Colonic mucosa (tissue), 4 donors: ENCODE measurements at regions not wholly inside any gene's neighbourhood (a gene's known extent, or its start where the extent isn't known, plus 50 kb on each side); places are given as distances from the start of the nearest gene placed in this dataset.

Experiments
- DNase-seq: peaks from one replicate; pipeline ENCODE4 v3.0.0-alpha.2; 2020
- H3K27ac ChIP-seq: fragments of 200-600 bp; one replicate; pipeline ENCODE4 v1.8.0; 2021
- H3K27me3 ChIP-seq: fragments of 200-600 bp; one replicate; pipeline ENCODE4 v1.8.0; 2021
- H3K36me3 ChIP-seq: fragments of 200-600 bp; one replicate; pipeline ENCODE4 v1.8.0; 2021
- H3K4me1 ChIP-seq: fragments of 200-600 bp; one replicate; pipeline ENCODE4 v1.8.0; 2021; ENCODE audit warnings: mild to moderate bottlenecking
- H3K4me3 ChIP-seq: fragments of 200-600 bp; one replicate; pipeline ENCODE4 v1.8.0; 2021
- H3K9ac ChIP-seq, 2 donors: one replicate each; pipeline ENCODE4 v1.7.0; 2013; ENCODE audit warnings: control low read depth in 2 of 2, low read depth in 2 of 2, low read length in 2 of 2
- H3K9me3 ChIP-seq: fragments of 200-600 bp; one replicate; pipeline ENCODE4 v1.8.0; 2021
- intact Hi-C: fragments of 100-400 bp; cut with DNase I; formaldehyde crosslinking; loops from one replicate; pipeline ENCODE4 v1.14.1; 2022
- TF ChIP-seq, protein P1 (sequence below): fragments of 200-600 bp; IDR thresholded peaks from one replicate; pipeline ENCODE4 v1.8.0; 2022; ENCODE audit warnings: antibody characterized with exemption, mild to moderate bottlenecking
- donor health status: healthy.
- donor health status: DM: no; HTN: no; CAD: no.
- donor health status: DM: no; HTN: no; CAD: no.

DNA sequence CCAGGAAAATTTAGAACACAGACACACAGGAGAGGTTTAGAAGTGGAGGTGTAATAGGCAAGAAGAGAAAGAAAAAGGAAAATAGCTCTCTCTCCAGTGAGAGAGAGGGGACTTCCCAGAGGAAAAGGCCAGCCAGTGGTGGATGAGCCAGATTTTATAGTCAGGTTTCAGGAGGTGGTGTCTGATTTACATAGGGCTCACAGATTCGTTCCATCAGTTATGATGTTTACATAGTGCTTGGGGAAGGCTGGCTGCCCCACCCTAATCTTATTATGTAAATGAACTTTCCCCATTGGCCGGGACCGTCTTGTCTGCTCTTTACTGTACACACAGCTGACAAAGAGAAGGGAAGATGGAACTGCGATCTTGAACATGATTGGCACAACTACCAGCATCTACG lies 797.3 kb downstream of the PLA2G4A start:
- TF ChIP-seq, protein P1, sequence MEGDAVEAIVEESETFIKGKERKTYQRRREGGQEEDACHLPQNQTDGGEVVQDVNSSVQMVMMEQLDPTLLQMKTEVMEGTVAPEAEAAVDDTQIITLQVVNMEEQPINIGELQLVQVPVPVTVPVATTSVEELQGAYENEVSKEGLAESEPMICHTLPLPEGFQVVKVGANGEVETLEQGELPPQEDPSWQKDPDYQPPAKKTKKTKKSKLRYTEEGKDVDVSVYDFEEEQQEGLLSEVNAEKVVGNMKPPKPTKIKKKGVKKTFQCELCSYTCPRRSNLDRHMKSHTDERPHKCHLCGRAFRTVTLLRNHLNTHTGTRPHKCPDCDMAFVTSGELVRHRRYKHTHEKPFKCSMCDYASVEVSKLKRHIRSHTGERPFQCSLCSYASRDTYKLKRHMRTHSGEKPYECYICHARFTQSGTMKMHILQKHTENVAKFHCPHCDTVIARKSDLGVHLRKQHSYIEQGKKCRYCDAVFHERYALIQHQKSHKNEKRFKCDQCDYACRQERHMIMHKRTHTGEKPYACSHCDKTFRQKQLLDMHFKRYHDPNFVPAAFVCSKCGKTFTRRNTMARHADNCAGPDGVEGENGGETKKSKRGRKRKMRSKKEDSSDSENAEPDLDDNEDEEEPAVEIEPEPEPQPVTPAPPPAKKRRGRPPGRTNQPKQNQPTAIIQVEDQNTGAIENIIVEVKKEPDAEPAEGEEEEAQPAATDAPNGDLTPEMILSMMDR, result no peak
- intact Hi-C loops, result no loop called here
- no peak for DNase-seq

DNA sequence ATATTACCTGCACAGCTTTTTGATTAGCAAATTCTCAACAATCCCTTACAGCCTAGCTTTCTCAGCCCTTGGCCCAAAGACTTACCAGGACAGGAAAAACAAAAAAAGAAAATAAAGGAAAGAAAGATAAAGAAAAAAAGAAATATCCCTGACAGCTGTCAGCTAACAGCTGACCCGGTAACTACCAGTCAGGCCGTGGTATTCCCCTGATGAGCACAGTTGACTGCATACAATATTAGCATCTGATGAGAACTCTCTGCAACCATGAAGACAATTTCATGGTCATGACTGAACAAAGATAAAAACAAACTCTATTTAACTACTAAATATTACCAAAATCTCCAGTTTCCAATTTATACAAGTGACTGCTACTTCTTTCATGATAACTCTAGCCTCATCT lies 798.8 kb downstream of the PLA2G4A start:
- no peaks in the 10 kb centered on the region for H3K4me1 ChIP-seq
- no peak overlapping the region for H3K9ac ChIP-seq
- no peaks in the 10 kb centered on the region for H3K36me3 ChIP-seq
- TF ChIP-seq, protein P1, result no peak
- intact Hi-C loops, result no loop called here
- no peak overlapping the region for H3K27ac ChIP-seq
- no peaks in the 10 kb centered on the region for H3K9me3 ChIP-seq
- no peaks in the 10 kb centered on the region for H3K27me3 ChIP-seq
- H3K4me3 ChIP-seq, result no peak overlapping the region
- no peak for DNase-seq

More for the DNA sequence above, 797.3 kb downstream of the PLA2G4A start:
- Histone ChIP-seq H3K27me3 (no peaks in the 10 kb centered on the region), H3K4me3 (no peak overlapping the region), H3K36me3 (no peaks in the 10 kb centered on the region), H3K4me1 (no peaks in the 10 kb centered on the region), H3K9me3 (no peaks in the 10 kb centered on the region), H3K27ac (no peak overlapping the region), H3K9ac (no peak overlapping the region)

DNA sequence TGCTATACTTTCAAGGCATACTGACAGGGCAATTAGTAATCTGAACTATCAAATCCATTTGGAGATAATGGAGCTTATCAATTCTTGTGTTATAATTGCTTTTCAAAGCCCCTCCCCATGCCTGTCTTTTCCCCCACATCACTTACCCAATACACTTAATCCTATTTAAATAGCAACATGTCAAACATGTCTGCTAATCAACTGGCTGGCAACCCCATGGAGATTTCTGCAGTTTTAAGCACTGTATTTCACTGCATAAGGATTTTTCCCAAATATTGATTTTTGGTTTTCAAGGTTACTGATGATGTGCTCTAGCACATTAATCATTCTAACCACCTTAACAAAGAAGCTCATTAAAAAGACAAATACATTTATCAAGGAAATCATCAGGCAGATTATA lies 800.3 kb downstream of the PLA2G4A start:
- H3K27me3 ChIP-seq, result no peaks in the 10 kb centered on the region
- DNase-seq, result no peak
- no peak overlapping the region for H3K4me3 ChIP-seq
- no peaks in the 10 kb centered on the region for H3K9me3 ChIP-seq
- intact Hi-C loops, result no loop called here
- no peaks in the 10 kb centered on the region for H3K4me1 ChIP-seq
- TF ChIP-seq, protein P1, result no peak
- H3K27ac ChIP-seq, result no peak overlapping the region
- no peaks in the 10 kb centered on the region for H3K36me3 ChIP-seq
- no peak overlapping the region for H3K9ac ChIP-seq

DNA sequence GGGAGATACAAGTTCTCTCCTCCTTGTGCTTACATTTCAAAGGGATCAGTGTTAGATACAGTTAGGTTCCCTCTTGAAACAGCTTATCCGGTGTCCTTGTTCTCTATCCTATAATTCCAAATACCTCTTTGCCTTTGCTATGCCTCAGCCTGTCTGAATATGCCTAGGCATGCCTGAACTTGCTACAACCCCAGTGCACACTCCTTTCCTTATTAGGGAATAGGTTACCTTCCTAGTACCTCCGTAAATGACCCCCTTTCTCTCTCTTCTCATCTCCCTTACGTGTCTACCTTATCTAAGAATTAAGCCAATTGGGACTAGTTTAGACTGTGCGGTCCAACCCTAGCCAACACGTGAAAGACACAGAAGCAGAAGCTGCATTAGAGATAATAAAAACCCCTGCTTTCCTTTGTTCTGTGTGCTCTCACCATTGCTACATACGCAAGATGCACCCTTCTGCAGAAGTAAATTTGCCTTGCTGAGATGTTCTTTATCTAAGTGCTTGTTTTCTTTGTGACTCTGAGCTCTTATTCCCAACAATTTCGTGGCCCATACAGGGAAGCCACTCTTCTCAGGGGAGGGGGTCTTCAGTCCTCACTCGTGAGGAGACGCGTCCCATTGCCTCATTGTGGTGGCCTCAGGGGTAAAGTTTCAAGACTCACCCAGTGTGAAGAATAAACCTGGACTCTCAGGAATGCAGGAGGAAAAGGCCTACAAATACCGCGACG lies 802.1 kb downstream of the PLA2G4A start:
- Histone ChIP-seq H3K27me3 (no peaks in the 10 kb centered on the region), H3K9me3 (no peaks in the 10 kb centered on the region), H3K27ac (no peak overlapping the region), H3K9ac (no peak overlapping the region), H3K4me3 (no peak overlapping the region), H3K4me1 (no peaks in the 10 kb centered on the region), H3K36me3 (no peaks in the 10 kb centered on the region)
- intact Hi-C loops, result no loop called here
- DNase-seq, result no peak
- TF ChIP-seq, protein P1, result no peak

DNA sequence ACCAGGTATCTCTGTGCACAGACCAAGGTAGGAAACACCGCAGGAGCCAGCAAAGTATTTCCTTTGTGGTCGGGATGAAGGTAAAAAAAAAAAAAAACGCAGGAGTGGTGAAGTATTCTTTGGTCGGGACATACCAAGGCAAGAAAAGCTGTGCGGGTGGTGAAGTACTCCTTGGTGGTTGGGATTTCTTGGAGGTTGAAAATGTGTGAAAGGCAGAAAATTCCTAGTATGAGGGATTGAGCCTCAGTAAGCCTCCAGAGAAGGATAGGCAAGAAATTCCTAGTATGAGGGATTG lies 802.6 kb downstream of the PLA2G4A start:
- H3K4me3 ChIP-seq, result no peak overlapping the region
- TF ChIP-seq, protein P1, result no peak
- H3K27ac ChIP-seq, result no peak overlapping the region
- H3K36me3 ChIP-seq, result no peaks in the 10 kb centered on the region
- H3K4me1 ChIP-seq, result no peaks in the 10 kb centered on the region
- intact Hi-C loops, result no loop called here
- no peaks in the 10 kb centered on the region for H3K9me3 ChIP-seq
- H3K27me3 ChIP-seq, result no peaks in the 10 kb centered on the region
- DNase-seq, result no peak
- H3K9ac ChIP-seq, result no peak overlapping the region
